Nephron (organoid): ENCODE measurements at regions not wholly inside any gene's neighbourhood (a gene's known extent, or its start where the extent isn't known, plus 50 kb on each side); places are given as distances from the start of the nearest gene placed in this dataset.

Experiments
- H3K27ac Mint-ChIP-seq, 3 experiments: 2 replicates each; pipeline ENCODE4 v1.8.0; 2020; ENCODE audit warnings: mixed read lengths in 3 of 3, mild to moderate bottlenecking in 2 of 3, moderate library complexity in 1 of 3
- H3K27me3 Mint-ChIP-seq: 2 replicates; pipeline ENCODE4 v1.8.0; 2021; ENCODE audit warnings: low read depth, mild to moderate bottlenecking, moderate library complexity, mixed read lengths
- H3K36me3 Mint-ChIP-seq: 2 replicates; pipeline ENCODE4 v1.8.0; 2020; ENCODE audit warnings: low read depth, mixed read lengths
- H3K4me1 Mint-ChIP-seq: 2 replicates; pipeline ENCODE4 v1.8.0; 2020; ENCODE audit warnings: mixed read lengths
- H3K4me3 Mint-ChIP-seq, 3 experiments: 2 replicates each; pipeline ENCODE4 v1.8.0; 2020; ENCODE audit warnings: mild to moderate bottlenecking in 3 of 3, mixed read lengths in 3 of 3, moderate library complexity in 2 of 3
- H3K9me3 Mint-ChIP-seq: 2 replicates; pipeline ENCODE4 v1.8.0; 2020; ENCODE audit warnings: mixed read lengths
- CTCF ChIP-seq, 3 experiments: fragments of 200-600 bp; sonication (generic); IDR thresholded peaks; one replicate each; pipeline ENCODE4 v1.5.0; 2021; ENCODE audit warnings: antibody characterized with exemption in 3 of 3; ENCODE audit not compliant: unreplicated experiment in 3 of 3

- H3K27me3 Mint-ChIP-seq, result no peaks in the 10 kb centered on the region
- no peaks in the 10 kb centered on the region for H3K36me3 Mint-ChIP-seq
- no peak for TF ChIP-seq CTCF (IDR thresholded peaks at IDR 0.05; ENCODE audit: unreplicated experiment in 3 of 3)
- peak overlapping the region in 1 of 3 experiments; percentile 33 for H3K27ac Mint-ChIP-seq
- no peaks in the 10 kb centered on the region for H3K9me3 Mint-ChIP-seq
- H3K4me1 Mint-ChIP-seq, result peaks cover 28% of the 10 kb centered on the region
- no peak overlapping the region for H3K4me3 Mint-ChIP-seq
These were observed 101.1 kb upstream of the MYO16 start for GRCh38 chr13:108528303-108528702.

- Mint-ChIP-seq H3K27ac (no peak overlapping the region), H3K9me3 (no peaks in the 10 kb centered on the region), H3K4me1 (peaks cover 8% of the 10 kb centered on the region), H3K27me3 (no peaks in the 10 kb centered on the region), H3K4me3 (no peak overlapping the region), H3K36me3 (no peaks in the 10 kb centered on the region)
- no peak for TF ChIP-seq CTCF (IDR thresholded peaks at IDR 0.05; ENCODE audit: unreplicated experiment in 3 of 3)
These were observed 95.6 kb upstream of the MYO16 start for GRCh38 chr13:108533842-108534241.

GRCh38 chr13:108534728-108535127 is 94.7 kb upstream of the MYO16 start:
- Mint-ChIP-seq H3K4me1 (peaks cover 5% of the 10 kb centered on the region), H3K27me3 (no peaks in the 10 kb centered on the region), H3K9me3 (no peaks in the 10 kb centered on the region), H3K4me3 (no peak overlapping the region), H3K36me3 (no peaks in the 10 kb centered on the region), H3K27ac (no peak overlapping the region)
- no peak for TF ChIP-seq CTCF (IDR thresholded peaks at IDR 0.05; ENCODE audit: unreplicated experiment in 3 of 3)

GRCh38 chr13:108549934-108550333 is 79.5 kb upstream of the MYO16 start:
- Mint-ChIP-seq H3K27me3 (no peaks in the 10 kb centered on the region), H3K4me1 (peaks cover 18% of the 10 kb centered on the region), H3K4me3 (no peak overlapping the region), H3K9me3 (peaks cover 3% of the 10 kb centered on the region), H3K36me3 (no peaks in the 10 kb centered on the region), H3K27ac (no peak overlapping the region)
- TF ChIP-seq CTCF (IDR thresholded peaks at IDR 0.05; ENCODE audit: unreplicated experiment in 3 of 3), result no peak

GRCh38 chr13:108551674-108552073 is 77.7 kb upstream of the MYO16 start:
- Mint-ChIP-seq H3K9me3 (peaks cover 3% of the 10 kb centered on the region), H3K4me1 (peaks cover 18% of the 10 kb centered on the region), H3K27ac (no peak overlapping the region), H3K4me3 (no peak overlapping the region), H3K27me3 (no peaks in the 10 kb centered on the region), H3K36me3 (no peaks in the 10 kb centered on the region)
- TF ChIP-seq CTCF (IDR thresholded peaks at IDR 0.05; ENCODE audit: unreplicated experiment in 3 of 3), result no peak

- no peaks in the 10 kb centered on the region for H3K36me3 Mint-ChIP-seq
- no peaks in the 10 kb centered on the region for H3K4me1 Mint-ChIP-seq
- TF ChIP-seq CTCF (IDR thresholded peaks at IDR 0.05; ENCODE audit: unreplicated experiment in 3 of 3), result no peak
- no peak overlapping the region for H3K27ac Mint-ChIP-seq
- no peak overlapping the region for H3K4me3 Mint-ChIP-seq
- H3K9me3 Mint-ChIP-seq, result no peaks in the 10 kb centered on the region
- no peaks in the 10 kb centered on the region for H3K27me3 Mint-ChIP-seq
These were observed 70.9 kb upstream of the MYO16 start for GRCh38 chr13:108558489-108558888.
